Mesodermal cell (in vitro differentiated cells): ENCODE measurements at regions not wholly inside any gene's neighbourhood (a gene's known extent, or its start where the extent isn't known, plus 50 kb on each side); places are given as distances from the start of the nearest gene placed in this dataset.
A peak's percentile ranks its signal among the peaks of the same experiment; 100 is the strongest.

Experiments used
- H3K27ac ChIP-seq: 2 replicates; pipeline ENCODE4 v1.7.0; 2013; ENCODE audit warnings: mild to moderate bottlenecking, low read depth, low read length, moderate library complexity; ENCODE audit not compliant: severe bottlenecking
- H3K36me3 ChIP-seq: 2 replicates; pipeline ENCODE4 v1.7.1; 2013; ENCODE audit warnings: mild to moderate bottlenecking, low read length, moderate library complexity; ENCODE audit not compliant: control insufficient read depth, insufficient read depth
- H3K4me1 ChIP-seq: one replicate; pipeline ENCODE4 v1.7.1; 2013; ENCODE audit warnings: mild to moderate bottlenecking, low read length; ENCODE audit not compliant: insufficient read depth, control insufficient read depth, poor library complexity, severe bottlenecking
- H3K4me3 ChIP-seq: 2 replicates; pipeline ENCODE4 v1.7.0; 2013; ENCODE audit warnings: low read length, control low read depth, mild to moderate bottlenecking; ENCODE audit not compliant: insufficient read depth, poor library complexity, severe bottlenecking; ENCODE audit errors: extremely low read depth
- H3K9me3 ChIP-seq: 2 replicates; pipeline ENCODE4 v1.7.1; 2013; ENCODE audit warnings: mild to moderate bottlenecking, low read length, moderate library complexity; ENCODE audit not compliant: control insufficient read depth
- WGBS, 2 experiments: methylation state at CpG; one replicate each; pipeline ENCODE4 v1.1.5; 2013; ENCODE audit warnings: missing lambda C conversion rate in 2 of 2; ENCODE audit not compliant: insufficient coverage in 2 of 2; 5-methylcytosine and 5-hydroxymethylcytosine counted together

- no peak overlapping the region for H3K4me3 ChIP-seq
- no peaks in the 10 kb centered on the region for H3K36me3 ChIP-seq
- H3K9me3 ChIP-seq = peaks cover 4% of the 10 kb centered on the region
- H3K4me1 ChIP-seq = no peaks in the 10 kb centered on the region
- no peak overlapping the region for H3K27ac ChIP-seq
- 80 to 87% methylated on average over 4 of the region's 4 CpGs for WGBS, 2 experiments
These were observed 113.4 kb upstream of the USP38 start for GRCh38 chr4:143071351-143071750.

- whole genome bisulfite sequencing, 2 experiments = 80 to 100% methylated on average over 1 of the region's 4 CpGs
These were observed 108.0 kb upstream of the USP38 start for GRCh38 chr4:143076723-143077122.

GRCh38 chr4:143082701-143083100, 102.0 kb upstream of the USP38 start:
- H3K27ac ChIP-seq = no peak overlapping the region
- no peaks in the 10 kb centered on the region for H3K36me3 ChIP-seq
- no CpG with 5 or more reads among the region's 1 CpG for WGBS, 2 experiments
- H3K9me3 ChIP-seq = no peaks in the 10 kb centered on the region
- H3K4me1 ChIP-seq = peaks cover 7% of the 10 kb centered on the region
- H3K4me3 ChIP-seq = no peak overlapping the region

More at GRCh38 chr4:143076723-143077122, 108.0 kb upstream of the USP38 start:
- Histone ChIP-seq H3K36me3 (no peaks in the 10 kb centered on the region), H3K27ac (no peak overlapping the region), H3K4me3 (no peak overlapping the region), H3K4me1 (no peaks in the 10 kb centered on the region), H3K9me3 (no peaks in the 10 kb centered on the region)

- Histone ChIP-seq H3K36me3 (no peaks in the 10 kb centered on the region), H3K4me3 (no peak overlapping the region), H3K27ac (no peak overlapping the region), H3K4me1 (peaks cover 9% of the 10 kb centered on the region), H3K9me3 (no peaks in the 10 kb centered on the region)
- 40 to 89% methylated on average over 1 of the region's 2 CpGs for WGBS, 2 experiments
These were observed 100.8 kb upstream of the USP38 start for GRCh38 chr4:143083756-143084472.

- Histone ChIP-seq H3K4me3 (no peak overlapping the region), H3K9me3 (no peaks in the 10 kb centered on the region), H3K4me1 (peaks cover 12% of the 10 kb centered on the region), H3K36me3 (no peaks in the 10 kb centered on the region), H3K27ac (no peak overlapping the region)
- 60% methylated on average over 1 of the region's 1 CpG; no CpG with 5 or more reads in 1 of the 2 experiments for WGBS, 2 experiments
These were observed 100.2 kb upstream of the USP38 start for GRCh38 chr4:143084566-143084965.

GRCh38 chr4:143085224-143085623, 99.5 kb upstream of the USP38 start:
- WGBS, 2 experiments = 60% methylated on average over 2 of the region's 2 CpGs; no CpG with 5 or more reads in 1 of the 2 experiments
- H3K27ac ChIP-seq = no peak overlapping the region

GRCh38 chr4:143085659-143086058, 99.1 kb upstream of the USP38 start:
- Histone ChIP-seq H3K27ac (no peak overlapping the region), H3K9me3 (peaks cover 6% of the 10 kb centered on the region), H3K36me3 (no peaks in the 10 kb centered on the region), H3K4me1 (peaks cover 12% of the 10 kb centered on the region), H3K4me3 (no peak overlapping the region)

More at GRCh38 chr4:143085224-143085623, 99.5 kb upstream of the USP38 start:
- Histone ChIP-seq H3K4me3 (no peak overlapping the region), H3K4me1 (peaks cover 12% of the 10 kb centered on the region), H3K9me3 (peaks cover 3% of the 10 kb centered on the region), H3K36me3 (no peaks in the 10 kb centered on the region)

- no peak overlapping the region for H3K4me3 ChIP-seq
- H3K36me3 ChIP-seq = no peaks in the 10 kb centered on the region
- peak overlapping the region; percentile 64 for H3K27ac ChIP-seq
- H3K9me3 ChIP-seq = peaks cover 13% of the 10 kb centered on the region
- H3K4me1 ChIP-seq = peaks cover 5% of the 10 kb centered on the region
These were observed 95.4 kb upstream of the USP38 start for GRCh38 chr4:143089291-143089690.

GRCh38 chr4:143089847-143090246, 94.9 kb upstream of the USP38 start:
- H3K36me3 ChIP-seq = no peaks in the 10 kb centered on the region
- H3K4me3 ChIP-seq = no peak overlapping the region
- peak overlapping the region; percentile 64 for H3K27ac ChIP-seq
- H3K4me1 ChIP-seq = peaks cover 5% of the 10 kb centered on the region
- H3K9me3 ChIP-seq = peaks cover 17% of the 10 kb centered on the region

- Histone ChIP-seq H3K4me3 (no peak overlapping the region), H3K4me1 (peaks cover 5% of the 10 kb centered on the region), H3K27ac (no peak overlapping the region), H3K36me3 (no peaks in the 10 kb centered on the region), H3K9me3 (peaks cover 17% of the 10 kb centered on the region)
- WGBS, 2 experiments = no CpG with 5 or more reads among the region's 2 CpGs
These were observed 92.9 kb upstream of the USP38 start for GRCh38 chr4:143091862-143092261.

- H3K36me3 ChIP-seq = no peaks in the 10 kb centered on the region
- H3K9me3 ChIP-seq = peaks cover 13% of the 10 kb centered on the region
- WGBS, 2 experiments = 88 to 100% methylated on average over 1 of the region's 1 CpG
- no peaks in the 10 kb centered on the region for H3K4me1 ChIP-seq
- peak overlapping the region; percentile 62 for H3K27ac ChIP-seq
- no peak overlapping the region for H3K4me3 ChIP-seq
These were observed 89.3 kb upstream of the USP38 start for GRCh38 chr4:143095447-143095846.
